GM21423 (cell line): ENCODE measurements at regions not wholly inside any gene's neighbourhood (a gene's known extent, or its start where the extent isn't known, plus 50 kb on each side); places are given as distances from the start of the nearest gene placed in this dataset.
A peak's percentile ranks its signal among the peaks of the same experiment; 100 is the strongest.

Experiments used
- ATAC-seq: cut with Tn5 transposase; IDR thresholded peaks from one replicate; pipeline ENCODE4 v1.9.1; 2021; ENCODE audit warnings: mild to moderate bottlenecking, moderate library complexity; ENCODE audit not compliant: unreplicated experiment

DNA sequence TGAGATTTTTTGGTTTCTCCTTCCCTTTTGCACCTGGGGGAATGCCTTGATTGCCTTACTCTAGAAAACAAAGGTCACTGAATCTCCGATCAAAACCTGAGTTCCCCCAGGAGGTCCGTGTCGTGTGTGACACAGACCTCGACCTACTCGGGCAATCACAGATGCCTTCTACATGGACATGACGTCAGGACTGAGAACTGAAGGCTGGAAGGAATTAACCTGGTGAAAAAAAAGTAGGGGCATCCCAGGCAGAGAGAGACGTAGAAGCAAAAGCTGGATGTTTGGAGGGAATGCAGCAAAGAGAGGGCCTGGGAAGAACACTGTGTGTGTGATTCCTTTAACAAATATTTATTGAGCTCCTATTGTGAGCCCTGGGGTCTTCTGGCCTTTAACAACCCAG lies 178.0 kb downstream of the PRDM2 start:
- no peak for ATAC-seq

DNA sequence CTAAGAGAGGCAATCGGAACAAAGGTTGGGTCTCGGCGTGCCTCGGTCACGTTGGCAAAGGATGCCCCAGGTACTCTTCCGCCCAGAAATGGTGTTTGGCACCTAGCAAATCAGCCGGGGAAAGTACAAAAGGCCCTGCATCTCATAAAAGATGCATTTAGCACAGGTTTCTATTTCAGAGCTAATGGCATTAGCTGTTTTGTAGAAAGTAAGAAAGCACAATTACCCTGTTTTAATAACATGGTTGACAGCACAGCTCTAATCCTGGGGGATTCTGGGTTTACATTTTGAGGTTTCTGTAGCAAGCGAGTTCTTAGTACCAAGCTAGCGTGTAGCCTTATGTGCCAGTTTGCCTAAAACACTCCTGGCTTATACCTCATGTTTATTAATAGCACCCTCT lies 178.5 kb downstream of the PRDM2 start:
- ATAC-seq = no peak

DNA sequence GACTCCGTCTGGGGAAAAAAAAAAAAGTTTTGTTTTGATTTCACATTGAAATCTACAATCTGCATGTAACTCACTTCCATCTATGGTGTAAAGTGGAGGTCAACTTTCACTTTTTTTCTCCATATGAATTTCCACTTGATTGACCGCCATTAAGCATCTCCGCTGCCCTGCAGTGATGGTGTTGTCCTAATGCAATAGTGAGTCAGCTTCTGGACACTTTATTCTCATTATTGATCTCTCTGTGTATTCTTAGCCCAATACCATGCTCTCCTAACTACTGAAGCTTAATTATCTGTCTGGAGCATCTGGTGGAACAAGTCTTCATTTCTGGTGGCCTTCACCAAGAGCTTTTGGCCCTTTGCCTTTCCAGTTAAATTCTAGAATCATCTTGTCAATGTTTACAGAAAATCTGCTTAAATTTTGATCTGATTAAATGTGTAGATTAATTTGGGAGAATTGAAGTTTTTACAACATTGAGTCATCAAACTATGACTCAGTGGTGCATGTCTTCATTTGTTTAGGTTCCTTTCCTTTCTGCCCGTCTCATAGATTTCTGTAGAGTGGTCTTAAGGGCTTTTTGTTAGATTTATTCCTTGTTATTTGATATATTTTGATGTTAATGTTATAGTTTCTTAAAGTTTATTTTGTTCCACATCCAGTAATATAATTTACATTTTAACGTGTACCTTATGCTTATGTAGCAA lies 181.5 kb downstream of the PRDM2 start:
- ATAC-seq = no peak

DNA sequence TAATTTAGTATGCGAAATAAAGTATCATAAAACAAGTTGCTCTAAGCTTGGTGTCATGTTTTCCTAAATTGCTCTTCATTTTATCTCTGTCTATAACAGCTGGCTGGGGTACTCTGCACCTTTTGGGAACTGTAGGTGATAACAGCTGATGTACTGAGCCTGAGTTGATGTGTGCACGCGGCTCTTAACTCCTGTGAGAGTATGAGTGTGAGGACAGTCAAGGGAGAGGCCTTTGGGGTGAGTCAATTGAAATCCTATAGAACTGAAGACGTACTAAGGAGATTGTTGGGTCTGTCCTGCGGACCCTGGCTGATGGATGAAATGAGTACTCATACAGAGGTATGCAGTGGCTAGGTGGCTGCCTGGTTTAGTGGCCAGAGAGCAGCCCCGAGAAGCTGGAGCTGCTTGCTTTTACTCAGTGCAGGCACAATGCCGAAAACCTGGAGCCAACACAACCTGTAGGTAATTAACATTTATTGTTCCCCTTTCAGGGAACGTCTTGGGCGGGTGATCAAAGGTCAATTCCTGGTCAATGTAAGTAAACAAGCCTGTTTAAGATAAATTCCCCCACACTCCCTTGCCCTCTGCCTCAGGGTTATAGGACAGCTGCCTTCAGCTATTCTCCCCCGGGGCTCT lies 188.5 kb downstream of the PRDM2 start:
- ATAC-seq = no peak

DNA sequence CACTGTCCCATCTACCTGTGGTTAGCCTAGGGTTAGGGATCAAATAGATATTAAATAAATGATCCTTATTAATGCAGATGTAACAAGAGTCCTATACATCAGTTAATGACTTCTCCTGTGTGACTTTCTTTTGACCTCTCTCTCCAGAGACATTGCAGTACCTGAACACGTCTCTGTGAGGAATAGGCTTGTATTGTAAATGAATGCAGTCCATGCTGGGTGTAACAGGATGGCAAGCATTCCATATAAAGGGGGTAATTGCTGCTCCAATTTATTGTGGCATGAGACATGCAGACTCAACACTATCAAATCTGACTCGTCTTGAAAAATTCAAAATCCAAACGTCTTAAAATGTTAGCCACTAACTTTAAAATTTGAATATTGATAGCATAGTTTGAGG lies 189.5 kb downstream of the PRDM2 start:
- ATAC-seq = no peak

DNA sequence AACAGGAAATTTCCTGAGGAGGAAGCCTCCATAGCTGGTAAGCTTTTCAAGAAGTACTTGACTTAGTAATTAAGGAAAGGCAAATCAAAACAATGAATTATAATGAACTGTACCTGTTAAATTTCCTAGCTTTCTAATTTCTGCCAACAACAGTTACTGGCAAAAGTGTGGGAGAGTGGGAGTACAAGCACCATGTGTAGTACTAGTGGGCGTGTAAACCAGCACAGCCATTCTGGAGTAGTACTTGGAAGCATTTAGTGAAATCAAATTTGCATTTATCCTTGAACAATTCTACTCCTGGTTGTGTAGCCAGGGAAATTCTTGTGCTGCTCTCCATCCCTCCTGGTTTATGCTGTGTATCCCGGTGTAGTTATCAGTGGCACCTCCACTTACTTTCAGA lies 190.8 kb downstream of the PRDM2 start:
- no peak for ATAC-seq

DNA sequence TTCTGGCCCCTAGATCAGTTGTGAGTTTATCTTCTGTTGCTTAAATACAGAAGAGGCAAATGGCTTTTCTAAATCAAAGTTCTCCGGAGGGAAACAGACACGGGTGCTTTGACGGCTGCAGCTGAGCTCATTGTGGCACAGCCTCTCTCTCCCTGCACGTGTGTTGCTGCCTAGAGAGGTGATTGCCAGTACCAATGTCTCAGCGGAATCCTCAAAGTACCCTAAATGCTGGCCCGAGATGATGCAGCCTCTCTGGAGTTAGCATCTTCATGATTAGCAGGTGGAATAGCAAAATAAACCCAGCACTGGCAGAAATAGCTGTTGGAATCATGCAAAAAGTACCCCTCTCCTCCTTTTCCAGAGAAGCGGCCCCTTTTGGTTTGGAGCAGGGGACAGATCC lies 192.2 kb downstream of the PRDM2 start:
- no peak for ATAC-seq

DNA sequence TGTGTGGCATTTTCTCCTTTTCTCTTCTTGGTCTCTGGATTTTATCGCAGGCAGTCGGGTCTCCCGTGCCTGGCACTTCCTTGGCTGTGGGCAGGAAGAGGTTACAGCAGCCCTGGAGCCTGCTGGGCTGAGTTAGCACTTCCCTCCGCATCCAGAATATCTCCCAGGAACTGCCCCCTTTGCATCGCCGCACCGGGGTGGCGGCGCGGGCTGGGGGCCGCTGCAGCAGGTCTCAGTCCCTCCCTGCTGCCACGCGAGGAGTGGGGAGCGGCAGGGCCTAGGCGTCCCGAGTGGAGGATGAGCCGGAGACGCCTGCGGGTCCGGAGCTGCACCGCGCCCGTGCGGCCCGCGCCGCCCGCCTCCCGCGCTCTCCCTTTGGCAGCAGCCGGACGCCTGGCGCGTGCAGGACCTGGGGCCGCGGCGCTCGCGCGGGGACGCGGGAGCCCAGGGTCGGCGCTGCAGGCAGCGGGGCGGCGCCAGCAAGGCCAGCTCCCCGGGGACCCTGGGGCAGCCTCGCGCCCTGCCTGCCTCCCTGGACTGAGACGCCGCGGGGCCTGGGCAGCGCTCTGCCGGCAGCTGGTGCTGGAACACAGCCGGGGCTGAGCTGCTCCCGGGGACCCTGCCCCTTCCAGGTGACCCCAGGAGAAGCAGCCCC lies 192.8 kb downstream of the PRDM2 start:
- ATAC-seq = no peak

DNA sequence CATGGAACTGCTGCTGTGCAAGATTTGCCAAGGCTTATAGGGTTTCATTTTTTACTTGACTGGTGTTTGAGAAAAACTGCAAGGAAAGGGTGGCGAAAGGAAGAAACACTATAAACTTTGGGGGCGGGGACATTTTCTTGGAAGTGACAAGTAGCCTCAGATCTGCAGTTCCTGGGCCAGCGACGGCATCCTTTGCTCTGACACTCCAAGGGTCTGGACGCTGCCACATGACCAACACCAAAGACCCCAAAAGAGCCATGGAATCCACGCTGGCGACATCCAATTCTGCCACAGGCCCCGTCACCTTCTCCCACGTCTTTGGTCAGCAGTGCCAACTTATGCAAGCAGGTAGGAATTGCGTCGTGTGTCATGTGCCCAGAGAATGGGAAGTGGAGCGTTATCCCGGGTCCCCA lies 193.4 kb downstream of the PRDM2 start:
- no peak for ATAC-seq

DNA sequence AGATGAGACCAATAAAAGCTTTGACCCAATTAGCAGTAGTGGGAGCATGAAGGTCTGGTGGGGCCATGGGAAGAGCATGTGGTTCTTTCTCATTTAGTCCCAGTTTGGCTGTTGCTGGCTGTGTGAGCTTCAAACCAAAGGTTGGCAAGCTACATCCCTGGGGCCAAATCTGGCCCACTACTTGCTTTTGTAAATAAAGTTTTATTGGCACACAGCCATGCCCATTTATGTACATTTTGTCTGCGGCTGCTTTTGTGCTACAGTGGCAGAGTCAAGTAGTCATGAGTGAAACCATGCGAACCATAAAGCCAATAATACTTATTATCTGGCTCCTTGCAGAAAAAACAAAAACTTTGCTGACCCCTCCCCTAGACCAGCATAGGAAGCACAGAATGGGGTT lies 196.9 kb downstream of the PRDM2 start:
- ATAC-seq = no peak

DNA sequence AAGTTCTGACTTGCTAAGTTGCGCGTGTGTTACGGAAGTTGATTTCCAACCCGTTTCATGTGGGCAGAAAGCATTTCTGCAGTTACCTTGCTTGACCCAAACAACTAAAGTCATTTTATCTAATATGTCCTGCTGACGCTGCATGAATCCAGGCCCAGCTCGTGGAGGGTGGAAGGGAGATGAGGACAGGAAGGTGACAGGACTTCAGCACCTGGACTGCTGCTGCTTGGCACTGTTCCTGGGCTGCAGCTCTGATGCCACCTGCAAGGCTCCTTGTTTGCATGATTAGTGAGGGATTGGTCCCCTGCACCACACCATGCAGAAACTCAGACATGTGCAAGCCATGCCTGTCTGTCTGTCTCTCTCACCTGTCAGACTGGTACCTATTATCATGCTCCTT lies 198.4 kb downstream of the PRDM2 start:
- no peak for ATAC-seq

DNA sequence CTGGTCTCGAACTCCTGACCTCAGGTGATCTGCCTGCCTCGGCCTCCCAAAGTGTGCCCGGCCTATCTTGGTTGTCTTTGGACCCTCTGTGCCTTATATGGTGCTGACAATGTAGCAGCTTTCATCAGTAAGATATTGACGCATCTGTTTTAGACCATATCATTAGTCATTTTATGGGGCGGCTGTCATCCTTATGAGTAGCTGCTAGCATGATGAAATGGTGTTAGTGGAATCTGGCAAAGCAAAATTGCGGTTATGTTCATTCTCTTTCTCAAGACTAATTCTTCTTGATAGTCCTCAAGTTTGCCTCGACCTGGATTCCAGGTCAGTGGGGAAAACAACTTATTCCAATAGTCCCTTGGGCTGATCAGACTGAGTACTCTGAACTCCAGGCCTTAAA lies 199.9 kb downstream of the PRDM2 start:
- ATAC-seq = no peak

DNA sequence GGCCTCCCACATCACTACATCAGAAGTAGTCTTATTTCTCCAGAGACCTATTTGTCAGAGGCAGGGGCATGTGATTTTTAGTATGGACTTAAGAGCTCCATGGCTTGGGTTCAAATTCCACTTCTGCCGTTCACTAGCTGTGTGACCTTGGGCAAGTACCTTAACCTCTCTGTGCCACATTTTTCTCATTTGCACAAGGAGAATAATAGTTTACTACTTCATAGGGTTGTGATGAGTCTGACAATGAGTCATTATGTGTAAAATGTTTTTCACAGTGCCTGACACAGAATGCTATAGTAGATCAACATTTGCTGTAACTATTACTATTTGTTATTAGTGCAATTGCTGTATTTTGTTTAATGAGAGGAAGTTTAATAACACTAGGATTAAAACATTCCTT lies 200.6 kb downstream of the PRDM2 start:
- no peak for ATAC-seq

DNA sequence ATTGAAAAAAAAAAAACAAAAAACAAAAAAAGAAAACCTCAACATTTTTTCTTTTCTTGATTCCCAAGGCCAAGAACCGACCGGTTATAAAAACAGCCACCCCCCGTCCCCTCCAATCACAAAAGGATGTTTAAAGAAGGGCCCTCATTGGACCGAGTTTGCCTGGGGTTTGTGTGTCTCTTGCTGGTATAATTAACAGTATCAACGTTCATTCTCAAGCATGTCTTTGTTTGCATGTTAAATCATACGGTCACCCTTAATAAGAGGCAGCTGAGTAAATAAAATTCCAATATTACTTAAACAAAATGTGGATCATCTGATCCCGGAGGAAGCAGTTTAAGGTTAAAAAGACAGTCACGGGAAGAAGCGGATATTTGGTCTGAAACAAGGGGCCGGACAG lies 201.1 kb downstream of the PRDM2 start:
- ATAC-seq = no peak

DNA sequence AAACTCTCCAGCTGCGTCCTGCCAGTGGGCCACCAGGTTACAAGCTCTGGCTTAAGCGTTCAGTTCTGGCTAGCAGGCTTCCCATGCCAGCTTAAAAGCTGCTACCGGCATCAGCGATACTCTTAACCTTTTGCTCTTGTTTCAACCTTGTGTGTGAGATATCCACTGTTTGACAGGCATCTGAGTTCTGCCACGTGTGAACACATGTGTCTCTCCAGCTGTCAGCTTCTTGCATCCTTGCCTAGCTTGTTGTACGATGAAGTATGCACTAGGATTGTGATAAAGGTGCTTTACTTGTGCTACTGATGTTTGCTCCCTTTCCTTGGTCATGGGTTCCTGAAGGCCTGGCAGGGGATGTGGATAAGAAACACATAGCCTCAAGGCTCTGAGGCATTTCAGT lies 201.6 kb downstream of the PRDM2 start:
- ATAC-seq = no peak

DNA sequence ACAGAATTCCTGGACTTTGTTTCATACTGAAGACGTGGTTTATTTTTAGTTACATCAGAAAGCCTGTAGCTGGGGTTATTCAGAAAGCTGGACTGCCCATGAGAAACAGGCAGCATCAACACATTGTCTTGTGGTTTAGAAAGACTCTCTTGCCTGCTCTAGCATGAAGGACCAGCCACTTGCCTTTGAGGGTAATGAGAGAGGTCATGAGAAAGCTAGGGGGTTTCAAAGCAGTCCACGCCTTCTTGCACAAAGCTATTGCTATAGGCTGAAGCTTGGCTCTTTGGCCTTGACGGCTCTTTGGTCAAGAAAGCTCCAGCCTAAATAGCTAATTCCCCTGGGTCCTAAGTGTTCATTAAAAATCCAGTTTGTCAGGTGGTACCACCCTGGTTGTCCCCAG lies 208.1 kb downstream of the PRDM2 start:
- peak; percentile 75 for ATAC-seq

DNA sequence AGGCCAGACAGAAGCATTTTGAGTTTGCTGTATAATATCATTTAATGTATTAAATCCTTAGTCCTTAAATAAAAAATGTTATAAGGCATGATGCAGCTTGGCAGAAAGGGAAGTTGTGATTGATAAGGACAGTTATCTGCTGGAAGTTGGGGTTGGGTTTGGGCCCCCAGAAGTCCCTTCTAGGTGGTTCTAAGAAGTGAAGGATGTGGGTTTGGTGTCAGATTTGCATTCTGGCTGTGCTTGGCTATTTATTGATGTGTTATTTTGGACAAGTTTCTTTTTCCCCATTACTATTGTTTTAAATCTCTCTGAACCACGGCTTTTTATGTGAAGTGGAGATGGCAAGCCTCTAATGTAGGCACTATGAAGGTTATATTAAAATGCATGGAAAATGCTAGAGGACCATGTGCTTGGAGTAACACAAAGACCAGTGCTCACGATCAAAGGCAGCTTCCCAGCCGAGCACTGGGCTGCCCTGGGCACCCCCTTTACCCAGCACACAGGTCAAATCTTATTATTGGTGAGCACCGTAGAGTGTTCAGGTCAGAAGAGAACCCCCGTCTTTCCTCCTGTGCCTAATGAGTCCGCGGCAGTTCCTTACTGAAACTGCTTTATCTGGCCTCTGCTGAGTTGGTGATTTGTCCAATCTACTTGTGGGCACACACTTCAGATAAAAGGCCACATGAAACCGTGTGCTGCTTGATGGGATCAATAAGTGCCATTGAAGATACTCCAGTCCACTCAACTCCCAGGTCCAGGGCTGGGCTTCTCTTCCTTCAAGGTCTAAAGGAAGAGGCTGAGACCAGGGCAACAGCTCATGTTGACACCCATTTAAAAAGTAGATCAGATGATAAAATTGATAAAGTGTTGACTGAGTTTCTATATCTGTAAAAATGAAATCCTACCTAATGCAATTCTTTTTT lies 212.0 kb downstream of the PRDM2 start:
- no peak for ATAC-seq

DNA sequence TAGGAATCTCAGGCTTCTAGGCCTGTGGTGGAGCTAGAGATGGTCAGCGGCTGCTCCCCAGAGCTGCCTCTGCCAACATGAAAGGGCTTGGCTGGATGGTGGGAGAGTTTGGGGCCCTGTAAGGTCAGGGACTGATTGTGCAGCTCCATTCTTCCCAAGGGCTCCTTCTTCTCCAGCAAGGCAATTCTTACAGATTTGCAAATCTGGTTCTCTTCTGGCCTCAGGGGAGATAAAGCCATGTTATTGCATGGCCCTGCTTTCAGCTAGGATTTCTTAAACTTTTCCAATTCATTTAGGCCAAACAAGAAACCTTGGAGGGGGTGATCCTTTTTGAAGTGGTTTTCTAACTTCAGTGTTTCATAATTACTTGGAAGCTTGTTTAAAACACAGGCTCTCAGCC lies 213.4 kb downstream of the PRDM2 start:
- no peak for ATAC-seq

DNA sequence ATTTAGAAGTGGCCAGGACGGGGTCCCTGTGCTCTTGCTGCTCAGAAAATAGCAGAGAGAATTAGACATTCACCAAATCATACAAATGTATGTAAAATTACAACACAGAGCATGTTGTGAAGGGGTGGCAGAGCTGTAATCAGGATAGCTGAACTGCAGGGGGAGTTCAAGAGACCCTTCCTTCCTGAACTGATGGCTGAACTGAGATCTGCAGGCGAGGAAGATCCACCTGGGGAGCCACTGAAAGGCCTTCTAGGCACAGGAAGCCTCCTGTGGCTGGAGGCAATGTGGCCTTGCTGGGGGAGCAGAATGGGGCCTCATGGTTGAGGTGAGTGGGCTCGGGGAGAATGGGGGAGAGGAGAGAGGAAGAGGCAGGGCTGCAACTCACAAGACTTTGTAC lies 216.5 kb downstream of the PRDM2 start:
- no peak for ATAC-seq

DNA sequence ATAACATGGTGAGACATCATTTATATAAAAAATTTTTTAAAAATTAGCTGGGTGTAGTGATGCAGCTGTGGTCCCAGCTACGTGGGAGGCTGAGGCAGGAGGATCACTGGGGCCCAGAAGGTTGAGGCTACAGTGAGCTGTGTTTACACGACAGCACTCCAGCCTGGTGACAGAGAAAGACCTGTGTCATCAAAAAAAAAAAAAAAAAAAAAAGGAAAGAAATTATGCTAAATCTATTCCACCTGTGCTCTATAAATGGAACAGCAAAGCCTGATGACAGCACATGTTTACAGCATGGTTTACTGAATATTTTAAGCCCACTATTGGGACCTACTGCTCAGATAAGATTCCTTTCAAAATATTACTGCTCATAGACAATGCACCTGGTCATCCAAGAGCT lies 217.6 kb downstream of the PRDM2 start:
- ATAC-seq = no peak

DNA sequence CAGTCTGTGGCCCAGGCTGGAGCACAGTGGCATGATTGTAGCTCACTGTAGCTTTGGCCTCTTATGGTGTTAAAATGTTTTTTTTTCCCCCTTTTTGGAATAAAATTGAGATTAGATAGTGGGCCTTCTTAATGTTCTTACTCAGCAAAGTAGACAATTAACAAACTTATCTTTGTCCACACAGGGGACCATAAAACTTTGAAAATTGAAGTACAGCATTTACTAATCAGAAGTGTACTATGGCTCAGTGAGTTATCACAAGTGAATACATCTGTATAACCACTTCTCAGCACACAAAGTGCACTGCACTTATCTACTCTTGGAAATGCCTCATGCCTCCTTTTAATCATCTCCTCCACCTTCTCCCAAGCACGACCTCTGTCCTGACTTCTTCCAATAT lies 218.9 kb downstream of the PRDM2 start:
- ATAC-seq = no peak
